NB4 (cell line): ENCODE measurements at regions not wholly inside any gene's neighbourhood (a gene's known extent, or its start where the extent isn't known, plus 50 kb on each side); places are given as distances from the start of the nearest gene placed in this dataset.

Source experiments
- DNase-seq: peaks from one replicate; pipeline ENCODE4 v3.0.0; 2010; ENCODE audit warnings: low read depth
- H3K4me3 ChIP-seq: one replicate; pipeline ENCODE4 v1.5.1; 2011; ENCODE audit warnings: mild to moderate bottlenecking, low read depth, low read length, moderate library complexity
- MYC ChIP-seq: IDR thresholded peaks from 2 replicates; pipeline ENCODE4 v1.6.1; 2011; ENCODE audit warnings: low read depth, low read length
- POLR2A ChIP-seq: IDR thresholded peaks from 2 replicates; pipeline ENCODE4 v1.6.1; 2011; ENCODE audit warnings: mild to moderate bottlenecking; ENCODE audit not compliant: insufficient read length; ENCODE audit errors: extremely low read depth
- TF ChIP-seq, protein P1 (sequence below): IDR thresholded peaks from 2 replicates; pipeline ENCODE4 v1.6.1; 2011; ENCODE audit warnings: low read depth, low read length
- TF ChIP-seq, protein P2 (sequence below): IDR thresholded peaks from one replicate; pipeline ENCODE4 v1.5.1; 2012; ENCODE audit warnings: low read depth, low read length

DNA sequence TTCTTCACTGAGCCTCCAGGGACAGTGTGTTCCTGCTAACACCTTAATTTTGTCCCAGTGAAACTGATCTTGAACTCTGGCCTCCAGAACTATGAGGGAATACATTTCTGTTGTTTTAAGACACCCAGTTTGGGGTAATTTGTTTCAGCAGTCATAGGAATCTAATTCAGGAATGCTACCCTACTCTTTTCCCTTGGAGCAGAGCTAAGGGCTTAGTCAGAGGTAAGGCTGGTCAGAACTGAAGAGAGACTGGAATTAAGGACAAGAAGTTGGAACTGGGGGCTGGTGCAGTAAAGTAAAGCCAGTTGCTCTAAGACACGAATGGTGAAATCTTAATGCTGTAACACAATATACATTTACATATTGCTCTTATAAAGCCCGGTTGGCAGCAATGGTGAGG is 809.7 kb downstream of the MAFB start:
- no peak overlapping the region for H3K4me3 ChIP-seq
- no peak for DNase-seq
- TF ChIP-seq POLR2A (no peak), MYC (no peak)
- TF ChIP-seq, protein P1, sequence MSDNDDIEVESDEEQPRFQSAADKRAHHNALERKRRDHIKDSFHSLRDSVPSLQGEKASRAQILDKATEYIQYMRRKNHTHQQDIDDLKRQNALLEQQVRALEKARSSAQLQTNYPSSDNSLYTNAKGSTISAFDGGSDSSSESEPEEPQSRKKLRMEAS, result no peak
- TF ChIP-seq, protein P2, sequence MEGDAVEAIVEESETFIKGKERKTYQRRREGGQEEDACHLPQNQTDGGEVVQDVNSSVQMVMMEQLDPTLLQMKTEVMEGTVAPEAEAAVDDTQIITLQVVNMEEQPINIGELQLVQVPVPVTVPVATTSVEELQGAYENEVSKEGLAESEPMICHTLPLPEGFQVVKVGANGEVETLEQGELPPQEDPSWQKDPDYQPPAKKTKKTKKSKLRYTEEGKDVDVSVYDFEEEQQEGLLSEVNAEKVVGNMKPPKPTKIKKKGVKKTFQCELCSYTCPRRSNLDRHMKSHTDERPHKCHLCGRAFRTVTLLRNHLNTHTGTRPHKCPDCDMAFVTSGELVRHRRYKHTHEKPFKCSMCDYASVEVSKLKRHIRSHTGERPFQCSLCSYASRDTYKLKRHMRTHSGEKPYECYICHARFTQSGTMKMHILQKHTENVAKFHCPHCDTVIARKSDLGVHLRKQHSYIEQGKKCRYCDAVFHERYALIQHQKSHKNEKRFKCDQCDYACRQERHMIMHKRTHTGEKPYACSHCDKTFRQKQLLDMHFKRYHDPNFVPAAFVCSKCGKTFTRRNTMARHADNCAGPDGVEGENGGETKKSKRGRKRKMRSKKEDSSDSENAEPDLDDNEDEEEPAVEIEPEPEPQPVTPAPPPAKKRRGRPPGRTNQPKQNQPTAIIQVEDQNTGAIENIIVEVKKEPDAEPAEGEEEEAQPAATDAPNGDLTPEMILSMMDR, result no peak

DNA sequence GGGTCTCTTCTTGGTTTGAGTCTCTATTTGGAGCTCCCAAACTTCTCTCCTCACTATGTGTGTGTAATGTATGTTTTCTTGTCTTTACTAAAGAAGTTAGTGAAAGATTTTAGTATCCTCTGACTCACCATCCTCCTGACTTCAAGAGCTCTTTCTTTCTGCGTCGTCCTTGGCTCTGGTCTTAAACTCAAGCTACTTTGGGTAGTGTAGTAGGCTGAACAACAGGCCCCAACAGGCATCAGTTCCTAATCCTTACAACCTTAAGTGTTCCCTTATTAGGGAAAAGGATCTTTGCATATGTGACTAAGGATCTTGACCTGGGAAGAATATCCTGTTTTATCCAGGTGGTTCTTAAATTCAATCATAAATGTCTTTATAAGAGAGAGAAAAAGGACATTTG is 810.2 kb downstream of the MAFB start:
- DNase-seq, result no peak

DNA sequence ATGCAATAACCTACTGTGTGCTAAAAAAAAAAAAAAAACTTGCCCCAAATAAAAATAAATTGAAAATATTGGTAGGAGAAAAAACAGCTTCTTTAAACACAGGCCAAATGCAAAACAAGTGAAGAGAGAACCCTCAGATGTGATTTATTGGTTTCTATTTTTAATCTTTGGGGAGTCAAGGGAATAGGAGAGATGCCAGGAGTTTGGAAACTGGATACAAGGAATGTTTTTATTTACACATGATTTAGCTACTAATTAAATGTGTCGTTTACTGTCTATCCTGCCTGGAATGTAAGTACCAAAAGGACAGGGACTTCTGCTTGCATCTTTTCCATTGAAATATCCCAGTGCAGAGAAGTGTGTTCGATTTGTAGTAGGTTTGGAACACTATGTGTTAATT is 810.7 kb downstream of the MAFB start:
- TF ChIP-seq, protein P1, result no peak
- no peak for TF ChIP-seq POLR2A
- no peak for TF ChIP-seq MYC
- TF ChIP-seq, protein P2, result no peak
- DNase-seq, result no peak
- H3K4me3 ChIP-seq, result no peak overlapping the region

More for the DNA sequence above, 810.2 kb downstream of the MAFB start:
- no peak overlapping the region for H3K4me3 ChIP-seq
- TF ChIP-seq, protein P2, result no peak
- no peak for TF ChIP-seq POLR2A
- no peak for TF ChIP-seq MYC
- TF ChIP-seq, protein P1, result no peak

DNA sequence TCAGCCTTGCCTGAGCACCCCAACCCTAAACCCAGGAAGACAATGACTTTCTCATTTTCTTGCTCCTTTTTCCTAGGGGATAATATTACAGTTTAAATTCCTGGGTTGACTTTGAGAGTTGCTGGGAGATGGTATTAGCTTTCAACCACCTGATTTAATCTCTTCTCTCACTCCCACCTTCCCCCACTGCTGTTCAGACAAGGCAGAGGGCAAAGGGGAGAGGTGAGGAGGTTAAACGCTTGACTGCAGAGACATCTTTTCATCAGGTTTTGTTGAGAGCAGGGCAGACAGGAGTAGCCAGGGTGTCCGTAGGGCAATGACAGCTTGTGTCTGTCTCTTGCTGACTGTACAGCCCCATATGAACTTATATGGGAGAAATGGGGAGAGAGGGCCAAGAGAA is 811.2 kb downstream of the MAFB start:
- TF ChIP-seq, protein P2, result no peak
- TF ChIP-seq, protein P1, result no peak
- no peak for TF ChIP-seq POLR2A
- TF ChIP-seq MYC, result no peak
- no peak overlapping the region for H3K4me3 ChIP-seq
- DNase-seq, result no peak

DNA sequence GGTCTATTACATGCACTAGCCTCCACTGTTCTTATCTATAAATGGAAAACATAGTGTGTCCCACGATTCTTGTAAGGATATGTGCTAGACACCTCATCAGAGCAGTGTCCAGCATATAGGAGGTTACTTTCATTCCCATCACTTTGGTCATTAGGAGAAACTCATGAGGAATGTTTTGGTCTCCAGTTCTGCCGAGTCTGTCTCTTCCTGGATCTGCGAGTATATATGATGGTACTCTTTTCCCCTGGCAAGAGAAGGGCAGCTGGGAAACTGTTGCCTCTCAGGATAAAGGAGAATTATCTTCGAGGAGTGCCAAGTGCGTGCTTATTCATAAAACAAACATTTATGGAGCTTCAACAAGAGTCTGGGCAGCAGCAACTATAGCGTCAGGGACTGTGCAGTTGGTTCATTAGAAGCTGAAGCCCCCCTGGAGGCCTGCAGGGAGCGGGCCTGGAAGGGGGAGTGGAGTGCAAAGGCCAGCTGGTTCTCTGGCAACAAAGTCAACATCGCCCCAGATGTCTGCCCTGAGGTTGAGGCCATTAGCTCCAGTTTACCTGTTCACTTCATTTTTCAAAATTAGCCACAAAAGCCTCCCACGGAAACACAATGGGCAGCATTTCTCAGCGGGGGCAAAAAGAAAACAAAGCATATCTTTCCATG is 811.9 kb downstream of the MAFB start:
- no peak overlapping the region for H3K4me3 ChIP-seq
- TF ChIP-seq POLR2A (no peak), MYC (no peak)
- TF ChIP-seq, protein P1, result no peak
- TF ChIP-seq, protein P2, result no peak
- no peak for DNase-seq
